ENCODE measurements at regions not wholly inside any gene's neighbourhood (a gene's known extent, or its start where the extent isn't known, plus 50 kb on each side); places are given as distances from the start of the nearest gene placed in this dataset.
"Not testable (repeated sequence)": the region's sequence is repeated elsewhere in the genome, so short reads cannot be mapped to it uniquely, and the experiment has no call there.

DNA sequence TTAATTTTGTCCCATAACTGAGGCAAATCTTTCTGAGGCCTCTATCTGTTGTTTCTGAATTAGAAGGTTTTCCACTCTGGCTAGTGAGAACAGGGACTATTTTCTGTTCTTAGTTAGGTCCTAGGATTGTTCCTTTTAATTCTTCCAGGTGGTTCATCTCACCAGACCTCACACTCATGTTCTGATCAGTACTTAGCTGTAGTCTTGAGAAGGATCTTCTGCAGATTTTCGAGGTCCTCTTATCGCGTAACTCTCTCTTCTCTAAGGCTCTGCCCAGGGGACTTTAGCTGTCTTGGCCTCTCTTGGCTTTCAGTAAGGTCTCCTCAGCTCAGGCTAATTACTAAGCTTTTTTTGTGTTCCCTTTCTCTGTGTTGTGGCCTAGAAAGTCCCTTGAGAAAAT lies 201.1 kb downstream of the ETNK1 start:
- Histone ChIP-seq H3K27me3 (no peaks in the 10 kb centered on the region), H3K4me3 (no peak overlapping the region), H3K9me3 (no peaks in the 10 kb centered on the region), H3K36me3 (ENCODE audit: low read depth, missing control alignments) (no peaks in the 10 kb centered on the region), H3K27ac (no peak overlapping the region), H3K4me1 (no peaks in the 10 kb centered on the region)
- intact Hi-C loops (cut with DNase I; ENCODE audit: low total_unique reads) = no loop called here
- TF ChIP-seq, protein P1, sequence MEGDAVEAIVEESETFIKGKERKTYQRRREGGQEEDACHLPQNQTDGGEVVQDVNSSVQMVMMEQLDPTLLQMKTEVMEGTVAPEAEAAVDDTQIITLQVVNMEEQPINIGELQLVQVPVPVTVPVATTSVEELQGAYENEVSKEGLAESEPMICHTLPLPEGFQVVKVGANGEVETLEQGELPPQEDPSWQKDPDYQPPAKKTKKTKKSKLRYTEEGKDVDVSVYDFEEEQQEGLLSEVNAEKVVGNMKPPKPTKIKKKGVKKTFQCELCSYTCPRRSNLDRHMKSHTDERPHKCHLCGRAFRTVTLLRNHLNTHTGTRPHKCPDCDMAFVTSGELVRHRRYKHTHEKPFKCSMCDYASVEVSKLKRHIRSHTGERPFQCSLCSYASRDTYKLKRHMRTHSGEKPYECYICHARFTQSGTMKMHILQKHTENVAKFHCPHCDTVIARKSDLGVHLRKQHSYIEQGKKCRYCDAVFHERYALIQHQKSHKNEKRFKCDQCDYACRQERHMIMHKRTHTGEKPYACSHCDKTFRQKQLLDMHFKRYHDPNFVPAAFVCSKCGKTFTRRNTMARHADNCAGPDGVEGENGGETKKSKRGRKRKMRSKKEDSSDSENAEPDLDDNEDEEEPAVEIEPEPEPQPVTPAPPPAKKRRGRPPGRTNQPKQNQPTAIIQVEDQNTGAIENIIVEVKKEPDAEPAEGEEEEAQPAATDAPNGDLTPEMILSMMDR (IDR thresholded peaks at IDR 0.05) = no peak
- no peak for TF ChIP-seq POLR2A (IDR thresholded peaks at IDR 0.05)
- DNase-seq = no peak
- 85 to 87% methylated on average over 3 of the region's 3 CpGs for WGBS, 2 donors

DNA sequence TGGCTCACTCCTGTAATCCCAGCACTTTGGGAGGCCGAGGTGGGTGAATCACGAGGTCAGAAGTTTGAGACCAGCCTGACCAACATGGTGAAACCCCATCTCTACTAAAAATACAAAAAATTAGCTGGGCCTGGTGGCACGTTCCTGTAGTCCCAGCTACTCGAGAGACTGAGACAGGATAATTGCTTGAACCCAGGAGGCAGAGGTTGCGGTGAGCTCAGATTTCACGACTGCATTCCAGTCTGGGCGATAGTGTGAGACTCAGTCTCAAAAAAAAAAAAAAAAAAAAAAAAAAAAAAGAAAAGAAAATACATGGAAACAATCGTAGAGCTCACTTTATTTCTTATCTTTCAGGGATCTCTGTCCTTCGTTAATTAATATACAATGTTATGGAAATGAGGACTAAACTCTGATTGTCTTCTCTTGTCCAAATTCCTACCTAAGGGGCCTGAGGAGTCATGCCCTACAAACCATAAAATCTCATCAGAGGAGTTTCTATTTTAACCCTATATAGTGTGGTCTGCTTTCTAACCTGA lies 201.5 kb downstream of the ETNK1 start:
- H3K9me3 ChIP-seq; H3K27me3 ChIP-seq; DNase-seq; H3K27ac ChIP-seq; intact Hi-C loops (cut with DNase I; ENCODE audit: low total_unique reads); H3K4me1 ChIP-seq; H3K4me3 ChIP-seq; H3K36me3 ChIP-seq (ENCODE audit: low read depth, missing control alignments): not testable (repeated sequence)
- WGBS, 2 donors = 64 to 70% methylated on average over 9 of the region's 9 CpGs

DNA sequence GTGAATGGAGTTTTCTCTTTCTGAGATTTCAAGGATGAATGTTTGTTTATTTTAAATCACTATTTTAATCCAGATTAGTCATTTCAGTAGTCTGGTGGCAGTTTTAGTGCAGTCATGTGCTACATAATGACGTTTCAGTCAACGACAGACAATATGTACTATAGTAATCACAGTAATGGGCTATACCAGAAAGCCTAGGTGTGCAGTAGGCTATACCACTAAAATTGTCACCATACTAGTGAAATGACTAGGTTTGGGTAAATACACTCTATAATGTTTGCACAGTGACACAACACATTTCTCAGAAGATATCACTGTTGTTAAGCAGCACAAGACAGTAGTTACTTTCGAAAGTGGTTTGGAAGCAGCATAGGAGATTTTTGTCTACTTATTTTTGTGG lies 203.1 kb downstream of the ETNK1 start:
- Histone ChIP-seq H3K4me1 (no peaks in the 10 kb centered on the region), H3K36me3 (ENCODE audit: low read depth, missing control alignments) (no peaks in the 10 kb centered on the region), H3K27me3 (no peaks in the 10 kb centered on the region), H3K4me3 (no peak overlapping the region), H3K9me3 (no peaks in the 10 kb centered on the region), H3K27ac (no peak overlapping the region)
- intact Hi-C loops (cut with DNase I; ENCODE audit: low total_unique reads) = no loop called here
- TF ChIP-seq POLR2A (IDR thresholded peaks at IDR 0.05) = no peak
- TF ChIP-seq, protein P1 (IDR thresholded peaks at IDR 0.05) = no peak
- WGBS, 2 donors = 83 to 85% methylated on average over 3 of the region's 3 CpGs
- DNase-seq = no peak

DNA sequence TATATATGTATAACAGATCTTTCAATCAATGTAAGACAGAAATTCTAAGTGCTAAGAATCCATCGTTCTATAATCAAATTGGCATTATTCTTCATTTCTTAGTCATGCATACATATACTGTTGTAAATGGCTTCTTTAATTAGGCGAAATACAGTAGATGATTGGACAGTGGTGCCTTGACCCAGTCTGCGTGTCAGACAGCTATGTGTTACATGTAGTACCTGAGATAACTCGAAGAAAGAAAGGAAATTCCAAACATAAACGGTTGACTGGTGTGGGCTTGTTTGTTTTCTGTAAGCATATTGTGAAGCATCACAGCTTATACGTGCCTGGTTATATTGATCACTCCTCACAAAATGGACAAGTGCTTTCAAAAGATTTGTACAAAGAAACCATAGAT lies 210.5 kb downstream of the ETNK1 start:
- DNase-seq = no peak
- TF ChIP-seq, protein P1 (IDR thresholded peaks at IDR 0.05) = no peak
- no peak for TF ChIP-seq POLR2A (IDR thresholded peaks at IDR 0.05)
- WGBS, 2 donors = 77 to 89% methylated on average over 6 of the region's 6 CpGs
- Histone ChIP-seq H3K27me3 (no peaks in the 10 kb centered on the region), H3K9me3 (no peaks in the 10 kb centered on the region), H3K4me1 (no peaks in the 10 kb centered on the region), H3K27ac (no peak overlapping the region), H3K36me3 (ENCODE audit: low read depth, missing control alignments) (no peaks in the 10 kb centered on the region), H3K4me3 (no peak overlapping the region)
- intact Hi-C loops (cut with DNase I; ENCODE audit: low total_unique reads) = no loop called here

DNA sequence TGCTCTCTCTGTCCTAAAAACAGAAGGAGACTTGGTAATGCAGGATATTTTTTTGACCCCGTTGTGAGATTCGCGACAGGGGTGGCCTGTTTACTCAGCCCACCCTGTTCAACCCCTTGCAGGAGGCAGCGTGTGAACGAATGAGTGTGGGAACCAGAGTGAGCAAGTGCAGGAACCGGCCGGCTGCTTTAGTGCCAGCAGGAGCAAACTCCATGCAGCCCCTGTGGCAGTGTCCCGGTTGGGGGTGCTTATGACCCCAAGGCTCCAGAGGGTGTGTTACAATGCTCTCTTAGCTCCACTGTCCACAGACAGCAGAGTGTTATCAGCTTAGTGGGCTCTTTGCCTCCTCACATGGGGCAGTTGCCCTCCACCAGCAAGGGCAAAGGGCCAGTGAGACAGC lies 225.2 kb downstream of the ETNK1 start:
- 82 to 96% methylated on average over 7 to 8 of the region's 8 CpGs for WGBS, 2 donors
- intact Hi-C loops (cut with DNase I; ENCODE audit: low total_unique reads) = no loop called here

More for the DNA sequence above, 225.2 kb downstream of the ETNK1 start:
- H3K4me3 ChIP-seq = no peak overlapping the region
- no peak for DNase-seq
- no peaks in the 10 kb centered on the region for H3K27me3 ChIP-seq
- no peaks in the 10 kb centered on the region for H3K36me3 ChIP-seq (ENCODE audit: low read depth, missing control alignments)
- H3K9me3 ChIP-seq = no peaks in the 10 kb centered on the region
- TF ChIP-seq, protein P1 (IDR thresholded peaks at IDR 0.05) = no peak
- no peak for TF ChIP-seq POLR2A (IDR thresholded peaks at IDR 0.05)
- no peak overlapping the region for H3K27ac ChIP-seq
- no peaks in the 10 kb centered on the region for H3K4me1 ChIP-seq

Measured in testis (tissue), 2 donors.